Putamen (tissue), 1 donor: ENCODE measurements at regions not wholly inside any gene's neighbourhood (a gene's known extent, or its start where the extent isn't known, plus 50 kb on each side); places are given as distances from the start of the nearest gene placed in this dataset.

Source experiments
- DNase-seq: peaks from one replicate; pipeline ENCODE4 v3.0.0-alpha.2; 2016; ENCODE audit warnings: low spot score

- DNase-seq: no peak
These were observed 217.3 kb downstream of the TBXT start for GRCh38 chr6:165950316-165950715.

DNA sequence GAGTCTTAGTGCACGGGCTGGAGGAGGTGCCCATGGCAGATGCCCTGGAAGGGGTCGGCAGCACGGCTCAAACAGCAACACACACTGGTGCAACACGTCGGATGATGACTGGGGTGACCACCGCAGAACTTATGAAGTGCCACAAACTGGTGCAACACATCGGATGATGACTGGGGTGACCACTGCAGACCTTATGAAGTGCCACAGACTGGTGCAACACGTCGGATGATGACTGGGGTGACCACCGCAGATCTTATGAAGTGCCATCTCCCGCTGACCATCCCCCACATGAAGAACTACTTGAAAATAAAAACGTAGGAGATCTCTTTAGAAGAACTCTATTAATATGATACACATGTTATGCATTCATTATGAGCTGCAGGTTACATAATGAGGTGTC, 218.3 kb downstream of the TBXT start:
- DNase-seq: no peak

DNA sequence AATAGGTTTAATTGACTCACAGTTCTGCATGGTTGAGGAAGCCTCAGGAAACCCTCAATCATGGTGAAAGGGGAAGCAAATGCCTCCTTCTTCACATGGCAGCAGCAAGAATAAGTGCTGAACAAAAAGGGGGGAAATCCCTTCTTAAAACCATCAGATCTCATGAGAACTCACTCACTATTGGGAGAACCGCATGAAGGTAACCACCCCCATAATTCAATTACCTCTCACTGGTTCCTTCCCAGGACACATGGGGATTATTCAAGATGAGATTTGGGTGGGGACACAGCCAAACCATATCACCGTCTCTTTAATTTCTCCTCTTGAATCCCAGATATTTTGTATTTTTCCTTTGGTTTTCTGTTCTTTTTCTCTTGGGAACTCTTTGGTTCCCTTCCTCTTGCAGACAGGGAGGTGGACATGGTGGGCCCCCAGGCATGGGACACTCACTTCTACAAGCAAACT, 223.6 kb downstream of the TBXT start:
- DNase-seq: no peak

DNA sequence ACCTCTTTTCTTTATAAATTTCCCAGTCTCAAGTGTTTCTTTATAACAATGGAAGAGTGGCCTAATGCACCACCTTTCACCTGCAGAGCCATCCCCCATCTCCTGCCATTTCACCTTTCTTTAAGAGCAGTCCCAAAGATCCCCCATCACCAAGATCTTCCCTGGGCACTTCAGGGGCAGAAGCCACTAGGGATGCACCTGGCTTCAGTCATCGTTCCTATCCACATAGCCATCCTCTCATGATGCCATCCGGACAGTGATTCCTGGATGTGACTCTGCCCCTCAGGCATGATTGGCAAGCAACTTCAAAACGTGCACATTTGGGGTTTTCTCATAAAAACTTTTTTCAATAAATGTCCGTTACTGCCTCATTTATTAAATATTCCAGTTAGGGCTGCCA, 225.9 kb downstream of the TBXT start:
- no peak for DNase-seq

- DNase-seq: no peak
These were observed 226.3 kb downstream of the TBXT start for GRCh38 chr6:165941249-165941775.

DNA sequence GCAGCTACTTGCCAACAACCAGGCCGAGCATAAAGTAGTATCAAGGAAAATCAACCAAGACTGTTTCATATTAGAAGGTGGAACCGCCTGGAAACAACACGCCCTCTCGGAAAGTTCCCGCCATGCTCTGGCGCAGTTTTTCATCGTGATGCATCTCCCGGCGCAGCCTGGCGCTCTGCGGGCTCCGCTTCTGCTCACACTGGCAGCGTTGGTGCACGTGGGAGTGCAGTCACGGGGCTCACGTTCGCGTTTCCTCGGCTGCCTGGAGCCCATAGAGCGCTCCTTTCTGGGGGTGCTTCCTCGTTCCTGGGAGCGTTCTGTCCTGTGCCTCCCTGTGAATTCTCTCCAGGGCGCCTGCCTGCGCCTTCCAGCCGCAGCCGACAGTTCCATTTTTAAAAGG, 227.3 kb downstream of the TBXT start:
- DNase-seq: no peak

DNA sequence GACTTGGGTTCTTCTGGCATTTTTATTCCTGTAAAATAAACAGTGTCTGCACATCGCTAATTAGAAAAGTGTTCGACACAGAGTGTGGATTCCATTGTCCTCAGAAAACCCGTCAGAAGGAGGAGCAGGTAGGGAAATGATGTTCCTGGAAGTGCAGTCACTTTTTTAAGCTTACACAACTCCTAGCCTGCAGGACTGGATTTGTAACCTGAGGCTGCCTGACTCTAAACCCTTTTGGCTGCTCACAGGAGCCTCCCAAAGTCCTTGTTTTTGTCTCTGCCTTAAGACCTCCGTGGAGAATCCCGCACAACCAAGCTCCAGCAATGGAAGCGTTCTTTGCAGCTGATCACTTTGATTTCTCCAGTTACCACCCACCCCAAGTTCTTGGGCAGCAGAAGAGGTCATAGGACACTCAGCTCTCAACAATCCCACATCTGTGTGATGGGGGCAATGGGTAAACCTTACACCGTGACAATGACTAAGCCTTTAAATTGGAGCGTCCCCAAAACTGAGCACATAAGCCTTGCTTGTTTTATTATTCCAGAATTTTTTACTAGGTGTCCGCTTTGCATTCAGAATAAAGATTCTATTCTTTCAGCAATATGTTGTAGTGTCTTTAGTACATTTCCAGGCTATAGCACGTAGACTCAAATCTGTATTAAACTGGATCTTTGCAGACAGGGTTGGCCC, 227.9 kb downstream of the TBXT start:
- no peak for DNase-seq

GRCh38 chr6:165939047-165939446, 228.6 kb downstream of the TBXT start:
- no peak for DNase-seq

- no peak for DNase-seq
These were observed 229.9 kb downstream of the TBXT start for GRCh38 chr6:165937564-165938358.

- no peak for DNase-seq
These were observed 231.0 kb downstream of the TBXT start for GRCh38 chr6:165936660-165937059.

DNA sequence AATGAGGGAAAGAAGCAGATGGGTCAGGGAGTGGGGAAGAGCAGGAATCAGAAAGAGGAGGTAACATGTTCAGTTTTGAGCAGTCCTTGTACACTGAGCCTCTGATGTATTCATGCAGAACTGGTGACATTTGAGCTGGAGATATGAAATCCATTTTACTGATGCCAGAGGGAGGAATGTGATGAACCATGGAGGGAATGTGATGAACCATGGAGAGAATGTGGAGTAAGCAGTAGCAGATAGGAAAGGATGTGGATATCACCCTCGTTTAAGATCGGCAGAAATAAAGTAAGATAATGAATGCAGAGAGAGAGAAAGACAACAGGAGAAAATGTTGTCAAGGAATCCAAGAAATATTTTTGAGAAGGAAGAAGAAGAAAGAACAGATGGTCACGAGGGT, 231.6 kb downstream of the TBXT start:
- DNase-seq: no peak

DNA sequence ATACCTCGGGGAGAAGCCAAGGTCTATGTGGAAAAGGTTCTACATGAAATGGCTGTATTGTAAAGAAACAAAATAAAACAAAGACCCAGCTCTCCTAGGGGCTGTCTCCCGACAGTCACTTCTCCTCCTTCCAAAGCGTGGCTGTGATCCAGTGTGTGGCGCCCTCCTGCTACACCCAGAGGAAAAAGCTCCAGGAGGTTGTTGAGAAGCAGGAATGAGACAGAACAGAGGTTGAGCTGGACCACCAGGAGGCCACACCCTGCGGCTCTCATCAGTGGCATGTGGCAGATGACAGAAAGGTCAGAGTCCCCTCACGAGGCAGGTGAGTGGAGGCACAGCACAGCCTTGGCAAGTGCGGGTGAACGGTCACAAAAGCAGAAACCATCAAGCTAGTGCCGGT, 236.0 kb downstream of the TBXT start:
- no peak for DNase-seq

- no peak for DNase-seq
These were observed 236.9 kb downstream of the TBXT start for GRCh38 chr6:165930668-165931214.

- no peak for DNase-seq
These were observed 238.0 kb downstream of the TBXT start for GRCh38 chr6:165929607-165930006.

DNA sequence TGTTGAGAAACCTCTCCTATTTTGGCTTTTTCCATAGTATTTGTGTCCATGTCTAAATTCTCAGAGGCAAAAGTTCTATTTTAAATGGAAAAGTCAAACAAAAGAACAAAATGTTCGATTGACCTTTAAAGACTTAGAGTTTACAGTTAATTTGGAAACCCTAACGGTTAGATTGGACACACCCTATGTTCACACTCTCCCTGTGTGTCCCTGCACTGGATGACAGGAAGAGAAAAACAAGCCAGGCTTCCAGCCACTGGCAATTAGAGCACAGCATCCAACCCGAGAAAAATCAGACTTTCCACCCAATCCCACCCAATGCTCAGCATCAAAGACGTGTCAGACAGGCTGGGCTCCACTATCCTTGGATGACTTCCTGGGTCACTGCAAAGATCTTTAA, 241.3 kb downstream of the TBXT start:
- no peak for DNase-seq

GRCh38 chr6:165925474-165926156, 242.0 kb downstream of the TBXT start:
- DNase-seq: no peak

DNA sequence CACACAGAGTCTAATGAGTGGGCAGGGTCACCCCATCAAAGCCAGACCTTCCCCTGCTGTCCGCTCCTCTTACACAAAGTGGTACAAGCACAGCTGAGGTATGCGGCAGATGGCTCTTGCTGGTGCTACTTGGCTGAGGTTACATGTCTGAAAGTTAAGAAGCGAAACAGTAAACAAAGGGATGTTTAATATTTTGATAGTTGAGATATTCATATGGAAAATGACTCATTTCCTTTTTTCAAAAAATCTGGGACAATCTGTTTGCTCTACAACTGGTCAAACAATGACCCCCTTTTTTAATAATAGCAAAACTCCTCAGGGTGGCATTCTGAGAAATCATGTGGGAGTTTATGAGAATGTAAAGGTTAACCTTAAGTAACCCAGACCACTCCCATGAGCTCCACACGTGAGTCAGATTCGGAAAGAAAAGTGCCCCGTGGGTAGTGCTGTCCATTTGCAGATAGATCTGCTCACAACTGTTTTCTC, 245.3 kb downstream of the TBXT start:
- no peak for DNase-seq

- no peak for DNase-seq
These were observed 246.6 kb downstream of the TBXT start for GRCh38 chr6:165920896-165921671.

DNA sequence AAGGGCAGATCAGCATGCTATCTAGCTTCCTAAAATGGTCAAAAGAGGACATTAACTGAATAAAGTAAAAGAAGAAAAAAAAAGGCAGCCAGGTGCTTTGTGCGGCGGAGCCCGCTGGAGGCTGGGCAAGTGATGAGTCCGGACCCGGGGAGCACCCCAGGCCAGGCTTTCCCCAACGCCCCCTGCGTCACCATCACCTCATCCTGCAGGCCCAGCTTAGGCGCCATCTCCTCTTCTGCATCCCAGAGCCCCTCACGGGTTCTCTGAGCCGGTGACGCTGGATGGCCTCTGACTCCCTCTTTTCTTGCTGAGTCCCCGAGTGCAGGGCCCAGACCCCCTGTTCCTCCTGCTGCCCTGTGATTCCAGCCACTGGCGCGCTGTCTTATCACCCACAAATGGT, 250.1 kb downstream of the TBXT start:
- DNase-seq: no peak

DNA sequence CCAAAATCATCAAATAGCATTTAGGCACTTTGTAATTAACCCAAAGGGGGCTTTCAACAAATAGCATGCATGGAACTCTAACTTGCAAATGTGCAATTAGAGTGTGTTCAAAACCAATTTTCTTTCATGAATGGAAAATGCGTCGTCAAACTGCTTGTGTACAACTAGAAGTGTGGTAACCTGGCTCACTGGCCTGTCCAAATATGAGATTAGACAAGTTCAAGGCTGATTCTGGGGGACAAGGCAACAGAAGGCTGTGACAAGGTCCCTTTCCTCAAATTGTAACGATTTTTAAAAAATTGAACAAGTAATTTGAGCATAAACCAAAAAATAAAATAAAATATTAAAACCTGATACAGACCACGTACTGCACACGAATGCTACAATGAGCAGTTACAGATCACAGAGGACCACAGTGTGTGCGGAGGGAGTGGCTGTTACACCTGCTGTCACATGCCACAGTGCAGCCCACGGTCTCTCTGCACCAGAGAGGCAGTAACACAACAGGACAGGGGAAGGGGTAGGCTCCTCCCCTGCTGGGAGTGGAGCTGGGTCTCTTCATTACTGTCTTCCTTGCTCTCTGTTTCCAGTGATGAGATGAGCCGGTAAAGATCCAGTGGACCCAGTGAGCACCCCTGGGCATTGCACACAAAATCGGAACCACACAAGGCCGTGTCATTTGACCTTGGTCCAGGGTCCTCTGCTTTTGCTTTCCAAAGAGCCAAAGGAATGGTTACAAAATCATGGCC, 252.2 kb upstream of the PDE10A start:
- no peak for DNase-seq
